ENCODE measurements at regions not wholly inside any gene's neighbourhood (a gene's known extent, or its start where the extent isn't known, plus 50 kb on each side); places are given as distances from the start of the nearest gene placed in this dataset.

DNA sequence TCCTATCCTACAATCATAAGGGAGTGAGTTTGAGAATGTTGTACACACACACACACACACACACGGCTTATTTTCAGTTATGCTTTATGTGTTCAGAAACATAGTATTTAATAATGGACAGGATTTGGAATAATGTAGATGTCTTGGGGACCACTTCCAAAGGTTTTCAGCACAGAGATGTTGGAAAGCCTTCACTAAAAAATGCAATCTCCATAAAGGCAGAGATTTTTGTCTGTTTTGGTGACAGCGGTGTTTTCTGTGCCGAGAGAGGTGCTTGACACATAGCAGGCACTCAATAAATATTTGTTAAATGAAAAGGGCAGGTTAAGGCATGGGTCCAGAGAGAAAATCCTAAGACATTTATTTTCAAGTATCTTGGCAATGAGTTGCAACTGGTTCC lies 428.2 kb upstream of the RGMA start:
- DNase-seq = no peak

DNA sequence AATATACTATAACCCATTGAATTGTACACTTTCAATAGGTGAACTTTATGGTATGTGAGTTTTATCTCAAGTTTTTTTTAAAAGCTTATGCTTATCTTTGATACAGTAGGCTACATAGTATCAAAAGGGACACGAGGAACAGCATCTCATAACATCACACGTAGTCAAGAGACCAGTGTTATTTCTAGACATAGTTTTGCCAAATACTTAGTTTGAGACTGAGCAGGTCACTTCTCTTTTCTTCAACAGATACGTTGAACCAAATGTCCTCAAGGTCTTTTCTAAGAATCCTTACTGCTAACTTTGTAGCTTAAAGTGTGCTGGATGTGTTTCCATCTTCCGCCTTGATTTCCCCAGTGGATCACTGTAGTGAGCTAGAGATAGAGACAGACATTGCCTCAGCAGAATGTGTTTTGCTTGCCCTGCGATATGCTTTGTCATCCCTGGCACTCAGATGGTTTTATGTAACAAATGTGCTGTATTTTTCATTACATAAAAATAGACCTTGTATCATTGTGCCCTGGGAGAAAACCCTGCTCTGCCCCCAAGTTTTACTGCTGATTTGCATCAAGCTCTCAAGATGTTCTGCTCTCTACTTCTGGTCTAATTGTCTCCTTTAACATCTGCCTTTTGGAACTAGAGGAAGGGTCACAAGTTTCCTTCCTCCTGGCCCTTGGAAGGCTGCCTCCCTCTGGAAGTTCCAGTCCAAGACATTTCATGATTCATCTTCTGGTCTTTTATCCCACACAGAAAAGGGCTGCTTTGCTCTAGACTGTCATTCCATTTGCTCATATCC lies 426.4 kb upstream of the RGMA start:
- no peak for DNase-seq

DNA sequence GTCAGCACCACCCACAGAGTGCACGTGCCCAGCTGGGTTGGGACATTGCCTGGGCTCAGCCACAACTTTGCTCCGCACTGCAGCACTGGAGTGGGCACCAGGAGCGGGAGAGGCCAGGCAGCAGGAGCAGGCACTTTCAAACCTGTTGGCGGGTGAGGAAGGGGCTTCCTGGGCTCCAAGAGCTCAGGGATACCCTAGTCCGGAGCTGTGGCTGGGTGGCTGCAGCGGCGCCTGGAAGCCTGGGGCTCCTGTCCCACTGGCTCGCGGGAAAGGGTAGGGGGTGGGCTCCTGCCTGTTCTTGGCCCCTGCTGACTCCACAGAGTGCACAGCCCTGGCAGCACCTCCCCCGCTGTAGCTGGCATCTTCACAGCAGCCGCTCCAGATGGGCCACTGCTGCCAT lies 417.6 kb upstream of the RGMA start:
- DNase-seq = no peak

DNA sequence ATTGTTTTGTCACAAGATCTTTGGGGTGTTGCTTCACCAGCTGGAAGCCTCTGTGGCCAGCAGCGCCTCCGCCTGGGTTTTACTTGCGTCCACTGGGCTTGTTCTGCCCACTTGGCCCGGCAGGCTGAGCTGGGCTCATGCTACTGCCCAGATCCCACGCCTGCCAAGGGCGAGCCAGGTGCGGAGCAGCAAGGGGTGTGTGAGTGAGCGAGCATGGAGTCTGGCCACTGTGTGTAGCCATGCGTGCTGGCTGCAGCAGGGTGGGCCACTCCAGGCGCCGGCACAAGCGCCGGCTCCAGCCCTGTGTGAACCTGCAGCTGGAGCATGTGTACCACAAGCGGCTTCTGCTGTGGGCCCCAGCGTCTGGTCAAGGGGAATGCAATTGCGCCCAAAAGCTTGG lies 416.5 kb upstream of the RGMA start:
- DNase-seq = no peak

DNA sequence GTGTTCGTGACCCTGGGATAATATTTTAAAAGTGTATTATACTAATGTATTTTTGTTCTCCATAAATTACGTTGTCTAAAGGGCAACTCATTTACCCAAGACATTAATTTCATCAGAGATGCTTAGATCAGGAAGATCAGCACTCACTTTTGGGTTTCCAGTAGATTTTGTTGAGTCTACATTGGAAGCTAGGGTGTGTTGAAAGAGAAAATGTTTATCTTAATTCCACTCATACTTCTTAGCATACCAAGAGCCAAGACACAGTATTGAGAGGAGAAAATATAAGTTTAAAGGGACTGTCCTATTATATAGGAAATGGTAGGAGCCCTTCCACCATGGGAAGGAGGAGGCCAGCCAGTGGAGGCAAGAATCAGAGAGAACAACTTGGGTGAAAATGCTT lies 412.9 kb upstream of the RGMA start:
- no peak for DNase-seq

DNA sequence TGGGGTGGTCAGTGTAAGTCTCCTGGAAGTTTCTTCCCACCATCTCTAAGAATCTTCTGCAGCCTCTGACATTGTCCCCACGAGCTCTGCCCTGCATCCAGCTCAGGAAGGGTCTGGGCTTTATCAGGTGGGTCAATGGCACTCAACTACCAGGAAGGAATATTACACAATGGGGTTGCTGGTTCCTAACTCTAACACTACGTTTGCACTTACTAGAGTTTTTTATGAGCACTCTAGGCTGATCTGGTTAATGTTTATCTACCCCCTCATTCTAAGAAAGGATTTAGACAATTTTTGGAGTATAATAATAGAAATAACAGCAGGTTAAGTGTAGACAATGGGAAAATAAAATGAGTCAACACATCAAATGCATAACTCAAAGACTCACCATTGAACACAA lies 411.1 kb upstream of the RGMA start:
- DNase-seq = no peak

DNA sequence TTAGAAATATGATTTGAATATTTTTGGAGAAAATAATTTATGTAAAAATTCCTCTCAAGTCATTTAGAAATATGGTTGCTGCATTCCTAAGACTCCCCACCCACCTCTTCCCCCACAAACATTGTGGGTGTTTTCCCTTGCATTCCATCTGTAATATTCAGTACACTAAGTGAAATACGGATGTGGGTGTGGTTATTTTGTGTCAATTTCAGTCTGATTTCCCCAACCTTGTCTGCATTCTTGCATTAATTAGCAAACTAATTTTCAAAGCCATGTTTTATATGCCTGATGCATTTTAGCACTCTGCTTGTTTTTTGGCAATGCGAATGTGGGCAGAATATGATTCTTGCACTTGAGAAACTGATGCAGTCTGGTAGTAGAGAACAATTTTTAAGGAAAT lies 408.3 kb upstream of the RGMA start:
- no peak for DNase-seq

DNA sequence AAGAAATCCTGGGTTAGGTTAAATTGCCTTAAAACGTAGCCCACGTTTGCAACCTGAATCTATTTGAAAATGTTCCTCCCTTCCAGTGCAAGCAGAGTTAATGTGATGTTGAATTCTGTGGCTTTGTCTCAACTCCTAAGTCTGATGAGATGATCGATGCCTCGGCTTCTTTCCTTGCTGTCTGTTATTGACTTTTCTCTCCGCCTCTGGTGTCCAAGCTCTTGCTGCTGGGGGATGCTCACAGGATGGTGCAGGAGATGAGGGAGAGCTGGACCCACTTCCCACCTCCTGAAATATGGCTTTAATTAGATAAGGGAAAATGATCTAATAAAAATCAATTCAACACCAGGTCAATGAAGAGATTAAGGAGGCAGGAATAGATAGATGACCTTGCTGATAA lies 407.9 kb upstream of the RGMA start:
- no peak for DNase-seq

DNA sequence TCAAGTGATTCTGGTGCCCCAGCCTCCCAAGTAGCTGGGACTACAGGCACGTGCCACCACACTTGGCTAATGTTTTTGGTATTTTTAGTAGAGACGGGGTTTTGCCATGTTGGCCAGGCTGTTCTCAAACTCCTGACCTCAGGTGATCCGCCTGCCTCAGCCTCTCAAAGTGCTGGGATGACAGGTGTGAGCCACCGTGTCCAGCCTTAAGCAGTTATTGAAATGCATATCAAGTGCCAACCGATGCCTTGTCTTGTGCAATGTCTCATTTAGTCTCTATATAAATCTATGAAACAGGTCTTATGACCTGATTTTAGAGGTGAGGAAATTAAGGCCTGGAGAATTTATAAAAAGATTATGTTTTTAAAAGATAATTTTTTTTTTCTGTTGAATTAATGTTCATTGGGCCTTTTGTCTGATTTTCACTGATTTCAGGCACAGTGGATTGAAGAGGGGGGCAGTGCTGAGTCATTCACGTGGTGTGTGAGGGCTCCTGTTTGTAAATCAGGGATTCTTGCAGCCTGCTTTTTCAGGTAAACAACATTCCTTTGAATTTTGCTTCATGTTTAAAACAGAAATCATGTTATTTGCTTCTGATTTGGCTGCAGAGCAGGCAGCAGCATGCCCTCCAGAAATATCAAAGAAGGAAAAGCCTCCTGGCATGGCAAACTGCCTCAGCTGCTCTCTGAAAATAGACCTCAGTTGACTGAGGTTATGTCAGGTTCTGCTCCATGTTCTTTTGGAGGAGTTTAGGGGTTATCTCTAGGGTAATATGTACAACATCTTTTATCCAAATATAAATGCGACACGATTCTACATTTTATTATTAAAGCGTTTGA lies 407.0 kb upstream of the RGMA start:
- DNase-seq = no peak

DNA sequence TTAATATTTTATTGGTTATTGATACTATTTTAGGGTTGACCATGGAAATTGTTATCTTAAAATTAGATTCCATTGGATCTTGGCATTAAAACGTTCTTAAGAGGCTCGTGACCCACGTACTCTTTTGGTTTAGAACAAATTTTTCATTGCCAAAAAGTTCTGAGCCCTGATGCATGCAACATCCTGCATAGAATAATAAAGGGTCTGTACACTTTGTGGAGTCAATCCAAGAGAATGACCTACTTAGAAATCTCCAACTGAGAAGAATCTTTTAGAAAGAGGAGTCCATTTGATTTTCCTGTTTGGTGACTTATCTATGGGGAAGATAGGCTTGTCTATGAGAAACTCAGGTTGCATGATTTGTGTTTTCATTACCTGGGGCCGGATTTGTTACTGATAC lies 404.2 kb upstream of the RGMA start:
- DNase-seq = no peak

DNA sequence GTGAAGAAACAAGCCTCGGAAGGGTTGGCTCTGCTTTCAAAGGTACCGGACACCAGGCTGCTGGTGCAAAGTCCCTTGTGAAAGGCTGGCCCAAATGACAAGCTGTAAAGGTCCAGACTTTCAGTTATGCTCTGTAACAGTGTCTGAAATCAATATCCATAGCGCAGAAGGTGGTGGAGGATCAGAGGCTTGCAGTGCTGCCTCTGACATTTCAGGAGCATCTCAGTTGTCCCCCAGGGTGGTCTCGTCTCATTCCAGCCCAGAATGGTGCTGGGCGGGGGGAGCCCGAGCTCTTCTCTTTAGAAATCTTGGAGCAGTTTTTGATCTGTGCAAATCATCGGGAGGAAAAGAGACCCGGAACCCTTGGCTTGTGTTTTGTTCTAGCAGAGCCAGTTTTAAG lies 402.3 kb upstream of the RGMA start:
- no peak for DNase-seq

DNA sequence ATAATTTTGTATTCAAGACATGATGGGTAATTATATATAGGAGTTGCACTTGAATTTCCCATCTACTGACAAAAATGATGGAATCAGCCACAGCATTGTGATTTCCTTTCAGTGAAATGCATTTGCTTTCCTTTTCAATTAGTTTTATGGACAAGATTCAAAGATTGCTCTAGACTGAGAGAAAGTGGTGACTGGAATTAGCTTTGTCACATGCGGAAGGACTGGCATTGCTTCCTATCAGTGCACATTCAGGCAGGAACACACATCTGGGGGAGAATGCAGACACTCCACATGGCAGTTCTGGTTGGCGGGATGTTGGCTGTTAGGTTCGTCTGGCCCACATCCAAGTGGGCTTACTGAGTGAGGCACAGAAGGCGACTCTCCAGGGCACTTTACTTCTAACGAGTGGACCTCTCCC lies 399.3 kb upstream of the RGMA start:
- DNase-seq = no peak

DNA sequence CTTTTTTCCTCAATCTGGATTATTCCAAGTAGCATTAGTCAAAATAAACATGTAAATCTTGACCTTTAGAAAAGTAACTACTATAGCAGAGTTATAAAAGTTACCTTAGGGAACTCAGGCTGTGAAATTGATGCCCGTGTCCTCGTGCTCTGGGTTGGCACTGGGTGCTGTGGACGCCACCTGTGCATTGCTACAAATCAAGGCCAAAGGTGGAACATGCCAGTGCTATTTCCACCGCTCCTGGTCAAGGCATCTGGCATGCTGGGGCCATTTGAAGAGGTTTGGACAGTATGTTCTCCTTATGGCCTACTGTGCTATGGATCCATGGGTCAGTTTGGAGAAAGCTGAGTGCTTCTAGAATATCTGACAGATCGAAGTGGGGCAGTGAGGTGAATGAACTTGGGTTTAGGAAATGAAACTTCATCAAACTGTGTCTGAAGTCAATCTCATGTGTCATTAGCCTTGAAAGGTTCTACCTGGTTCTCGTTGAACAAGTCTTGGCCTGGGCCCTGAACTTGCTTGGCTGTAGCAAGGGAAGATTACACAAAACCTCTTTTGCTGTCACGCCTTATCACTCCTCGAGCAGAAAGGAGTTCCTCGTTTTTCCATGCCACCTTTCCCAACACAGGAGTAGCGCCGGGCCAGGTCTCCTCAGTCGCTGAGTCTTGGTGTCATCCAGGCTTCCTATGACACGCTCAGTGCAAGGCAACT lies 397.6 kb upstream of the RGMA start:
- no peak for DNase-seq

DNA sequence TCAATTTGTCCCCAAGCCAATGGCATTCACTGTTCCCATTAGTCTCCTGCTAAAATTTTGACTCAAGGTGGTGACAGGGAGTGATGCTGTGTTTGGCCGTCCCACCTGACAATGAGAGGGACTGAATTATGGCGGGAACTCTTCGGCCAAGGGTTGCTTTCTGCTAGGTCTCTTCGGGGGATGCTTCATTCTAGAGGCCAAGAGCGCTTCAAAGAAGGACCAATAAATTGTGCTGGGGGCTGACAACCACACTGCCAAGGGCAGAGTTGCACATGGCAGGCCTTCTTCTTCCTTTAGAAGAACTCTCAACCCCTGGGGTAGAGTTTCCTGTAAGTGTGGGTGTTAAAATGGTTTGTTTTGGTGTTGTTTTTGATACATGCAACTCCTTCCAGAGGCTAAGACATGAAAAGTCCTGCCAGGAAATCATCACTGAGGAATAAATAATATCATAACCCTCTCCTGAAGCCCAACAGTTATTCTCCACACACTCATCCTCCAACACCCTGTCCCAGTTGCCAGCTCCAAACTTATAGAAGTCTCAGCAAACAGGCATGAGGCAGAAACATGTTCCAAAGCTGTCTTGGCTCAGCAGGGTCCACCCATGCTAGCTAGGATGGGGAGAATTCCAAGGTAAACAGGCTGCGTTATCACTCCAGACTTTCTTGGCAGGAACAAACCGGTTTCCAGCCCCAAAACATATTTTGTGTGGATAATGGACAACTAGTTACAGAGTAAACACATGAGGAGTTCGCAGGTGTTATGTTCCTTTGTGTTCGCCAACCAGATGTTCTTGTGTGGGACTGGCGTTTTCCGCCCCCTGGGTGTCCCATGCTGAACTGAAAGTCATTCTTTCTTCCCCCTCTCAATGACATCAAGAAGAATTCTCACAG lies 396.7 kb upstream of the RGMA start:
- DNase-seq = no peak

DNA sequence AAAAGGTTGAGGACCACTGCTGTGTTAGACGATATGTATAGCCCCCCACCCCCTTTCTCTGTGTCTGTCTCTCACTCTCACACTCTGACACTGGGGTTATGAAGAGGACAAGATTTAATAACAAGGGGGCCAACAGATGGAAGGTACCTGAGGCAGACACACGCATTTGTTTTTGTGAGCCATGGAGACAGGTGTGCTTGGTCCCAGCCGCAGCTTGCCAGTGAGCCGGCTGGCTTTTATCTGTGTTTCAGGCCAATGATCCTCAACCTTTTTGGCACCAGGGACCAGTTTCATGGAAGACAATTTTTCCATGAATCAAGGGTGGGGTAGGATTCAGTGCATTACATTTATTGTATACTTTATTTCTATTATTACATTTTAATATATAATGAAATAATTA lies 394.9 kb upstream of the RGMA start:
- DNase-seq = no peak

DNA sequence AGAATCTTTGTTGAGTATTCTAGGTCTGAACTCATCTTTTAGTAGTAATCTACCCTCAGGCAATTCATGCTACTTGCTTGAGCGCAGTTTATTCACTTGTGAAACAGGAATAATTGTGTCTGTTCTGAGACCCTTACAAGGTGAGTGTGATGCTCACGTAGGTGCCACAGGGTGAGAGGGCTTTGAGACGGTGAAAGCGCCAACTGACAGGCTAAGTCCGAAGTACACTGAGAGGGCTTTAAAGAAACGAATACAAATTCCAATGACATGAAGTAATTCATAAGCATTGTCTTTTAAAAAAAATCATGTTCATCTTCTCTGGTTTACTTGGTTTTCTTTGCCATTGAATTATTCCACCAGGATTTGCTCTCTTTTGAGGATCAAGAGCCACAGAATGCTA lies 393.7 kb upstream of the RGMA start:
- DNase-seq = no peak

DNA sequence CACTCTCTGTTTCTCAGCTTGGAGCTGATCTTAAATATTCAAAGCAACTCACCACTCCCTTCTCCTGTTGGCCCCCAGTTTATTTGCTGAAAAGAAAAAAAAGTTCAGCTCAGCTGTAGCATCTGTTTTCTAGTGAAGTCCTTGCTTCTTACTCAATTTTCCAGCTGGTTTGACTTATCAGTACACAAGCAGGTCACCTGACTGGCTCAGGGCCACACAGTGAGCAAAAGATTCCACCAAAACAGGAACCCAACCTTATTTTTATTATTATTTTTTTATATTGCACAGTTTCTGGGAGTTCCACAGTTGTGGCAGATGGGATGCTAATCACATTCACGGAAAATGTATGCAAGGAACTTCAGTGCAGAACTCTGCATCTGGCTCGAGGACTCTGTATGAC lies 390.7 kb upstream of the RGMA start:
- no peak for DNase-seq

DNA sequence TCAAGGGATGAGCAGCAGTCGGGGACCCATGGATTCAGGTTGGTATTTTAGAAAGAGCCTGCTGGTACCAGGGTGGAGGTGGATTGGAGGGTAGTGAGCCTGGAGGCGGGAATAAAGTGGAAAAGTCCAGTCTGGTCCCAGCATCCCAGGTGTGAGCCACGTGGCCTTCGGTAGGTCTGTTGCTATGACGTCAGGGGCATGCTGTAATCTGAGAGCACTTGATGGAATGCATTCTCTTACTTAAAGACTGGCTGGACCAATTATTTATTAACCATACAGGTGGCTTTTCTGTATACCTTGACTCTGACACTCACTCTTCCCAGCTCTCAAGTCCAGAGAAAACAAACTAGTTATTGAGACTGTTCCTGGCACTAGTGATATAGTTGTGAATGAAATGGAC lies 389.9 kb upstream of the RGMA start:
- no peak for DNase-seq

DNA sequence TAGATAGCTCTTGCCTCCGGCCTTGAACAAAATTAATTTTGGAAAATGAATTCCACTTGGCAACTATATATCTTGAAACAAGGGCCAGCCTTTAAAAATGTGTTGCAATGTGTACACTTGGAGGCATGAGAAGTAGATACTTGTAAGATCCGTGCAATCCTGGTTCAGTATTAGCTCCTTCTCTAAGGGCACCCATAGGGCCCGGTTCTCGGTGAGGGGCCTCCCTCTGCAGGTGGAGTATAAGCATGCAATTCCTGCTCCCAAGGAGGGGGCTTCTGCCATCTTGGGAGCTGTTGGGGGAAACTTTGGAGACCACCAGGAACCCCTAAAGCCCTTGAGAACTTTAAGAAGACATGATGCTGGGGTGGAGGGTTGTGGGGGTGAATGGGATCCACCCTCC lies 388.7 kb upstream of the RGMA start:
- no peak for DNase-seq

DNA sequence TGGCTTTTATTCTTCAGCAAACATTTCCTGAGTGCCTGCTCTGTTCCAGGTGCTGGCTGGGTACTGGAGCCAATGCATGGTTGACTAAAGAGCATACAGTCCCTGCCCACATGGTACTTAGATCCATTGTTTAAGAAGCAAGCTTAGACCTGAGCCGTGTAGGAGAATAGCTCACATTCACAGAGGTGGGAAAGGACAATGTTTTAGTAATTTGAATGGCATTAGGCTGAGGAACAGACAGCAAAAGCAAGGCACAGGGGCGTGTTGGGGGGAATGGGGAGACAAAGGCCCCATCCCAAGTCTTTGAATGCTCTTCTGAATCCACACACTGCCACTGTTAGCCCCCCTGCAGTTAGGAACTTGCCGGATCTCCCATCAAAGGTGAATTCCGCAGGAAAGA lies 388.2 kb upstream of the RGMA start:
- DNase-seq = no peak

DNA sequence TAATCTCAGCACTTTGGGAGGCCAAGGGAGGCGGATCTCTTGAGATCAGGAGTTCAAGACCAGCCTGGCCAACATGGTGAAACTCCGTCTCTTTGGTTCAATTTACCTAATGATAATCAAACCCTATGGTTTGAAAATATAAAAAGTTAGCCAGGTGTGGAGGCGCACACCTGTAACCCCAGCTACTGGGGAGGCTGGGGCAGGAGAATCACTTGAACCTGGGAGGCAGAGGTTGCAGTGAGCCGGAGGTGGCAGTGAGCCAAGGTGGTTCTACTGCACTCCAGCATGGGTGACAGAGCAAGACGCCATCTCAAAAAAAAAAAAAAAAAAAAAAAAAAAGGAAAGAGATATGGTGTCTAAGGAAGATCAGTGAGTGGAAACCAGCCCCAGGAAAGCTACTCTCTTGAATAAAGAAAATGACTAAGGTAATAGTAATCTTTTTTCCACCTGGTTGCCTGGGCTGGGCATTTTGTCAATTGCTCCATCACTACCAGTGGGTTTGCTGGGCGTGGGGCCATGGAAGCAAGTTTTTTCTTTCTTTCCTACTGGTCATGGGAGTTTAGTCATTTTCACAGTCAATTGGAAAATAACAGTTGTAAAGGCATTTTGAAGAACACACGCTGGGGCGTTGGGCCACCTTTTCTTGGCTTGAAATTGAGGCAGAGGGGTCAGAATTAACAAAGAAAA lies 387.6 kb upstream of the RGMA start:
- DNase-seq = no peak

DNA sequence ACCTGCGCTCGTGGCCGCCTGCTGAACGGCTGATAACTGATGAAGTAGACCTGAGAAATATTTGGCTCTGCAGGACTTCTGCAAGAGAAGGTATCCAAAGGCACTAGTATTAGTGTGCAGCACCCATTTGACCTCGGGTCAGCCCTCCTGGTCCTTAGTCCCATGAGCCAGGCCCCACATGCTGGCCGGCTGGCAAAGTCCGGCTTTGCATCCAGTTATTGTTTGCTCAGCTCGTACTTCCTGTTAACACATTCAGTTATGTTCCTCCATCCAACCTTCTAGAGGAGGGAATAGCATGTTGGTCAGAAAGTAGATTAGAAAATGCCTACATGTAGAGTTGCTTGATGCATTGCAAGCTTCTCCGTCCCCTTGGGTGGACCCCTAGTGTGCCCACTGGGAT lies 385.7 kb upstream of the RGMA start:
- DNase-seq = no peak
